Left lung (tissue), 4 donors: ENCODE measurements at regions not wholly inside any gene's neighbourhood (a gene's known extent, or its start where the extent isn't known, plus 50 kb on each side); places are given as distances from the start of the nearest gene placed in this dataset.

Source experiments
- ATAC-seq: fragments of 200-7000 bp; cut with Tn5 transposase; one replicate; pipeline ENCODE4 v1.9.1; 2020; ENCODE audit warnings: moderate library complexity
- DNase-seq, 4 donors: peaks; one replicate each; pipeline ENCODE4 v3.0.0-alpha.2; 2013 to 2020
- H3K27ac ChIP-seq, 2 donors: fragments of 200-600 bp; sonication (generic) in 1 of 2; one replicate each; pipeline versions ENCODE4 v1.5.0 to v1.8.0; 2020 to 2021
- H3K27me3 ChIP-seq, 2 donors: fragments of 200-600 bp; sonication (generic) in 1 of 2; one replicate each; pipeline versions ENCODE4 v1.5.0 to v1.8.0; 2020 to 2021
- H3K36me3 ChIP-seq, 2 donors: fragments of 200-600 bp; sonication (generic) in 1 of 2; one replicate each; pipeline versions ENCODE4 v1.5.0 to v1.8.0; 2020 to 2021
- H3K4me1 ChIP-seq, 2 donors: fragments of 200-600 bp; one replicate each; pipeline ENCODE4 v1.8.0; 2021
- H3K4me3 ChIP-seq, 2 donors: fragments of 200-600 bp; sonication (generic) in 1 of 2; one replicate each; pipeline versions ENCODE4 v1.5.0 to v1.8.0; 2020 to 2021; ENCODE audit warnings: mild to moderate bottlenecking in 1 of 2
- H3K9me3 ChIP-seq, 2 donors: fragments of 200-600 bp; sonication (generic) in 1 of 2; one replicate each; pipeline versions ENCODE4 v1.5.0 to v1.8.0; 2020 to 2021
- CTCF ChIP-seq, 2 donors: fragments of 200-600 bp; sonication (generic) in 1 of 2; IDR thresholded peaks; one replicate each; pipeline versions ENCODE4 v1.5.0 to v1.8.0; 2021; ENCODE audit warnings: antibody characterized with exemption in 2 of 2
- intact Hi-C, 2 donors: fragments of 100-400 bp; cut with DNase I; formaldehyde crosslinking; loops; one replicate each; pipeline versions ENCODE4 v1.11.2 to v1.14.2; 2022
- donor health status: DM: no; HTN: yes; CAD: no.
- donor health status: DM: no; HTN: no; CAD: no.

GRCh38 chr13:40446365-40446764 is 220.1 kb downstream of the FOXO1 start:
- H3K9me3 ChIP-seq: no peaks in the 10 kb centered on the region
- intact Hi-C loops: no loop called here
- H3K4me1 ChIP-seq: peaks cover 0 to 3% of the 10 kb centered on the region in 2 donors
- peak; percentile 28 for ATAC-seq
- H3K27ac ChIP-seq: no peak overlapping the region
- DNase-seq: no peak
- no peak overlapping the region for H3K4me3 ChIP-seq
- H3K27me3 ChIP-seq: no peaks in the 10 kb centered on the region
- TF ChIP-seq CTCF (IDR thresholded peaks at IDR 0.05): no peak
- no peaks in the 10 kb centered on the region for H3K36me3 ChIP-seq

GRCh38 chr13:40447857-40448256 is 218.6 kb downstream of the FOXO1 start:
- TF ChIP-seq CTCF (IDR thresholded peaks at IDR 0.05): no peak
- ATAC-seq: no peak
- no peak overlapping the region for H3K4me3 ChIP-seq
- H3K4me1 ChIP-seq: peaks cover 0 to 3% of the 10 kb centered on the region in 2 donors
- H3K9me3 ChIP-seq: no peaks in the 10 kb centered on the region
- H3K27ac ChIP-seq: no peak overlapping the region
- no peaks in the 10 kb centered on the region for H3K36me3 ChIP-seq
- no peak for DNase-seq
- intact Hi-C loops: no loop called here
- no peaks in the 10 kb centered on the region for H3K27me3 ChIP-seq

GRCh38 chr13:40452038-40452666 is 214.3 kb downstream of the FOXO1 start:
- Histone ChIP-seq H3K27me3 (no peaks in the 10 kb centered on the region), H3K4me1 (no peaks in the 10 kb centered on the region), H3K9me3 (no peaks in the 10 kb centered on the region), H3K27ac (no peak overlapping the region), H3K4me3 (no peak overlapping the region), H3K36me3 (no peaks in the 10 kb centered on the region)
- DNase-seq (no peak), ATAC-seq (peak; percentile 57)
- TF ChIP-seq CTCF (IDR thresholded peaks at IDR 0.05): no peak
- intact Hi-C loops: no loop called here

- intact Hi-C loops: no loop called here
- no peaks in the 10 kb centered on the region for H3K4me1 ChIP-seq
- no peaks in the 10 kb centered on the region for H3K36me3 ChIP-seq
- TF ChIP-seq CTCF (IDR thresholded peaks at IDR 0.05): no peak
- H3K4me3 ChIP-seq: no peak overlapping the region
- H3K27ac ChIP-seq: no peak overlapping the region
- no peaks in the 10 kb centered on the region for H3K9me3 ChIP-seq
- DNase-seq (no peak), ATAC-seq (no peak)
- H3K27me3 ChIP-seq: no peaks in the 10 kb centered on the region
Measured at GRCh38 chr13:40452741-40453334, 213.6 kb downstream of the FOXO1 start.

- Histone ChIP-seq H3K4me3 (no peak overlapping the region), H3K27ac (no peak overlapping the region), H3K27me3 (no peaks in the 10 kb centered on the region), H3K9me3 (no peaks in the 10 kb centered on the region), H3K36me3 (no peaks in the 10 kb centered on the region), H3K4me1 (no peaks in the 10 kb centered on the region)
- DNase-seq (no peak), ATAC-seq (no peak)
- TF ChIP-seq CTCF (IDR thresholded peaks at IDR 0.05): no peak
- intact Hi-C loops: no loop called here
Measured at GRCh38 chr13:40453351-40454021, 213.0 kb downstream of the FOXO1 start.
